Upper lobe of left lung (tissue), 4 donors: ENCODE measurements at regions not wholly inside any gene's neighbourhood (a gene's known extent, or its start where the extent isn't known, plus 50 kb on each side); places are given as distances from the start of the nearest gene placed in this dataset.

Source experiments
- CTCF ChIP-seq, 6 experiments: fragments of 450-650 bp in 4 of 6; fragments of 200-600 bp in 2 of 6; sonication (generic) in 2 of 6; IDR thresholded peaks; one replicate each; pipeline ENCODE4 v1.5.1; 2016 to 2019; ENCODE audit warnings: antibody characterized with exemption in 6 of 6
- POLR2A ChIP-seq, 4 donors: fragments of 450-650 bp; IDR thresholded peaks; one replicate each; pipeline ENCODE4 v1.5.1; 2016 to 2017; ENCODE audit warnings: antibody characterized with exemption in 4 of 4, mild to moderate bottlenecking in 2 of 4

GRCh38 chr5:89156226-89156625 is 273.2 kb upstream of the MEF2C start:
- TF ChIP-seq CTCF (IDR thresholded peaks at IDR 0.05) (no peak), POLR2A (IDR thresholded peaks at IDR 0.05) (no peak)
